GM21576 (cell line): ENCODE measurements at regions not wholly inside any gene's neighbourhood (a gene's known extent, or its start where the extent isn't known, plus 50 kb on each side); places are given as distances from the start of the nearest gene placed in this dataset.
A peak's percentile ranks its signal among the peaks of the same experiment; 100 is the strongest.

Experiments
- ATAC-seq: cut with Tn5 transposase; IDR thresholded peaks from one replicate; pipeline ENCODE4 v1.9.1; 2021; ENCODE audit warnings: mild to moderate bottlenecking, moderate library complexity; ENCODE audit not compliant: unreplicated experiment

DNA sequence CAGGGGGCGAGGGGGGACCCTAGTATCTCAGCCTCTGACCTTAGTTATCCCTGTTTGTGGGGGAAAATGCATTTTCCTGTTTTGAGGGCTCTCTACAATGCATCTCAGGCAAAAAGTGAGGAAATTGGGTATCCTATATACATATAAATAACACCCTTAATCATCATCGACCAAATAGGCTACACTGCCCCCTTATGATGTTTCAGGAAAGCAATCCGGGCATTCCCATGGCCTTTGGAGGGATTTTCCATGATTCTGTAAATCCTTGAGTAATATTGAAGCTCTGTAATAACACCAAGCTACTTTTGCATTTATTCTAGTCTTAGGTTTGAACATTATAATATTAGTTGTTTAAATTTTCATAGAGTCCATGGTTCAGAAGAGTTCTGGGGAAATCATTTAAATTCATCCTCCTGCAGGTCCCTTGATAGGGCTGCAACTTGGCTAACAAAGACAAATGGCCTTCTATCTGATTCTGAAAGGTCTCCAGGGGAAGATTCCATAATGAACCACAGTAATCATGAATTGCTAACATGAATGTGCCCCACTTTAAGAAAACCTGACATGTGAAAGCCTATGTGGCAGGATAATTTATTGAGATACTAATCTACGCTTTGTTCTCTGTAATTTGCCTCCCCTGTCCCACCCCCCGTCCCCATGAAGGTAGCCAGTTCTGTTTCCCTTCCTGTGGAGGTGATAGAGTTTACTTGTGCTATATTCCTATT, 91.5 kb upstream of the SCOC start:
- ATAC-seq, result no peak

DNA sequence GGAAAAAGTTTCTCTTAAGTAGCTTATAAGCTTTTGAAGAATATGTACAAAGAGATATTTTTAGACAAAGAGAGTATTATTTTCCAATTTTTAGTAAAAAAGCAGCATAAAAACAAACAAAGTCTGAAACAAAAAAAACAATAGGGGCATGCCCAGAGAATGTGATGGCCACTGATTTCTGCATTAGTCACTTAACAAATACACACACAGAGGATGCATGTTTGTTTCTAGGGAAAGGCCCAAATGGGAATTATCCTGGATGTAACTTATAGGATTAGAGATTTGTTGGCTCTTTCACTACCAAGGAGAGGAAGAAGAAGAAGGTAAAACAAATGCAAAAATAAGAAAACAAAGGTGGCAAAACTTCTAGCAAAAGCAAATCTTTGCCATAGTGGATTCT, 95.9 kb upstream of the SCOC start:
- ATAC-seq, result no peak

DNA sequence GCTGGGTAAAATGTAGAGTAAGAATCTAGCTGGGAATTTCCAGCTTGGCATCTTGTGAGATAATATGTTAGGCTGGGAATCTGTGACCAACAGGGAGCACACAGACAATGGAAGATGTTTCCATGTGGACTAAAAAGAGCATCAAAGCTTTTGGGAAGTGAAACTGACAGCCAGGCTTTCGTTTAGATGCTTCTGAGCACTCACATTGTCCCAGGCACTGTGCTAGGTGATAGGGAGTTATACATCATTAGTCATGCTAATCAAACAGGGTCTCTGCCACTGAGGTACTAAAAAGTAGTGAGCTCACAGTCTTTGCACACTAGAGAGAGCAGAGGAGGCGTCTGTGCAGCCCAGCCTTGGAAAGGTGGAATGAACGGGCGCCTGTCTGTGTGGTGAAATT, 101.9 kb upstream of the SCOC start:
- no peak for ATAC-seq

DNA sequence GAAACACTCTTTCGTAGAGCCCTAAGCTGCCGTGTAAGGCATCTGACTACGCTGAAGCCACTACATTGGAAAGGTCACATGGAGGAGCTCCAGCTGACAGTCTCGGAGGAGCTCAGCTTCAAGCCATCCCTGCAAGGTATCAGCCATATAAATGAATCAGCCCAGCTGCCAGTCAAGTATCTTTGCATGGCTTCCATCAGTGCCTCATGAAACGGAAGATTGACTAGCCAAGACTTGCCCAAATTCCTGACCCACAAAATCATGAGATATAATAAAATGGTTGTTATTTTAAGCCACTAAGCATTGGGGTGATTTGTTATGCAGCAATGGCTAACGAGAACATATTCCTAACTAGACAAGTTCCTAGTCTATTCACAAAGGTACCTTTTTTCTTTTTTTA, 104.1 kb upstream of the SCOC start:
- no peak for ATAC-seq

DNA sequence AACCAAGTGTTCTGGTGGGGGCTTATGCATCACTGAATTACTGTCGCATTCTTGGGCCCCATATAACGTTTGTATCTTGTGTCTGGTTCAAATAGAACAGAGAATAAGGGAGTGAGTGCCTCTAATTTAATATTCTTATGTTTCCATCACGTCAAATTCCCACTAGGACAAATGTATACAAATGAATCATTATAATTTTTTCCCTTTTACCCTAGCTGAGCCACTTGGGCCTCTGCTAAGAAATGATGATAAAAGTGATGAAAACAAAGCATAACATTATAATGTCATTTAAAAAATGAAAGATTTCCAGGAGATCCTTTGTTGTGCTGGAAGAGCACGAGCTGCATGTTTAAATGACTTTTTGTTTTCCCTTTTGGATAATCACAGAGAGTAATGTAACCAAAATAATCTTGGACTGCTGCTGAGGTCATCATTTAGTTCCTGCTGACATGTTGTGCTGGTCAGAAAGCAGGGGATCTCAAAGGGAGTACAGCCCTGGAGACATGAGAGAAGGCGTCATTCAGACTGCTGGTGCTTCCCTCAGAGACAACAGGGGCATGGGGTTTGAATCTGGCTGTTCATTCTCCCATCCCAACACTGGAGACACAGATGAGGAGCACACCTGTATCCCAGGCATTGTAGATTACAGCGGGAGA, 105.1 kb upstream of the SCOC start:
- no peak for ATAC-seq

DNA sequence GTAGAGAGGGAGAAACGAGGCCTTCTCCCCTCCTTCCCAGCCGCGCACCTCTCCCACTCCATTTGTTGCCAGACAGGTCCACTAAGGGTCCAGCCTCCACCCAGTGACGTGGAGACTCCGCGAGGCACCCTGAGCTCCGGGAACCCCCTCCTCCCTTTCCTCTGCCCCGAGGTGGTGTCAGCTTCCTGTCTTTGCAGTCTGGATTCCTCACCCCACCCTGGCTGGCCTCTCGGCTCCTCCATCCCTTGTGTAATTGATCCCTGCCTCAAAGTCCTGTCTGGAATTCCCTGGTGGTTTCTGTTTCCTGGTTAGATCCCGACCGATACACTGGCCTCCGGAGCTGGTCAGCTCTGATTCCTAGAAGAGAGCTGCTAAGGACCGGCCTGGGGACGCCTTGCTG, 105.9 kb upstream of the SCOC start:
- no peak for ATAC-seq

DNA sequence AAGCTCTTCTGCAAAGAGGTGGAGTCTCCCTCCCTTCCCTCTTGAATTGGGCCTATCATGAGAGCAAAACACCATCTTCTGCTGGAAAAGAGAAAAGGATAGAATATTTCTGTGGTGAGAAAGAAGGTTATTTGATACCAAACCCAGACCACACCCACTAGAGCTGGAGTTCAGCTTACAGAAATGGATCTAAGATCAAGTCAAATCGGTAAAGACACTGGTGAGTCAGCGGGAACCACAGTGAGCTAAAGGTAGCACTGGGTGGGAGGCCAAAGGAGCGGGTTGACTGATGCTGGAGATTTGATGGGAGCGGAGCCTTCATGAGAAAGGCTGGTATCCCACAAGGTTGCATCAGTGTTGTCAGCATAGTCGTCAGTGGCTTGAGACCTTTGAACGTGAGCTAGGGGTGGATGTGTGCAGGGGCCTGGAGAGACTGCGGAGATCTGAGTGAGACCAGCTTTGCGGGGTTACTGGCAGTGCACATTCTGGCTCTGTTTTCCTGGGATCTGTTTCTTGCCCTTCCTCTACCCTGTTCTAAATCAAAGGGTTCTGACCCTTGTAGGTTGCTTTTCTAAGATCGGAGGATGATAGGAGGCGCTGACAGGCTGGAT, 106.4 kb upstream of the SCOC start:
- ATAC-seq, result no peak

DNA sequence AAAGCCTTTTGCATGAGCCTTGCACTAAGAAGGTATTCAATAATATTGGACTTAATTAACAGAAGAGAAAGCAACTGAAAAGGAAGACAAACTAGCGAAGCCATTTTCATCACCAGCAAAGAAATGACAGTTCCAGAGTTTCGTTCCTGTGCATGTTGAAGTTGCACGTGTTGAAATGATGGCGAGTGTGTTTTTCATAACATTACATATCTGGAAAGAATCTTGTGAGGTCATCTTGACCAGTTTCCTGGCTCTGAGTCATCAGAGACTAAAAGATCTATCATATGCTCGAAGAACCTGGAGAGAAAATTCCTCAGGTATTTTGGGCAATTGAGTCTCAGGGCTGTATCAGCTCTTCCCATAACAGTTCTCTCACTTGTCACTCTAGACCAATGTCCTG, 106.2 kb upstream of the MAML3 start:
- ATAC-seq, result no peak

DNA sequence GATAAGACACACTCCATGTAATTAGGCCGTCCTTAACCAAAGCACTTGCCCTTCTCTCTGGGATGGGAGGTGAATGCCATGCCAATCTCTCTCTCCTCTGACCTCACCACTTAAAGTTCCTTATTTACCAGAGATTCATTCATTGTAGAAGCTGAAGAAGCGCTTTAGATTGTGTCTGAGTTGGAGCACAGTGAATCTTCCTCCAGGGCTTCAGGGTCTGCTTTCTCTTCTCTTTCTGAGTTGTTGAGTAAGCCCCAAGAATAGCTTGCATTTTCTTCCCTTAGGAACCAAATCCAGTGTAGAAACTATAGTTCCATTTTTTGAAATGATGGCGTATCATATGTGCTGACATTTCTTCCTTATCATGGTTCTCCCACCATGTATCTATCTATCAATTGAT, 104.5 kb upstream of the MAML3 start:
- ATAC-seq, result no peak

DNA sequence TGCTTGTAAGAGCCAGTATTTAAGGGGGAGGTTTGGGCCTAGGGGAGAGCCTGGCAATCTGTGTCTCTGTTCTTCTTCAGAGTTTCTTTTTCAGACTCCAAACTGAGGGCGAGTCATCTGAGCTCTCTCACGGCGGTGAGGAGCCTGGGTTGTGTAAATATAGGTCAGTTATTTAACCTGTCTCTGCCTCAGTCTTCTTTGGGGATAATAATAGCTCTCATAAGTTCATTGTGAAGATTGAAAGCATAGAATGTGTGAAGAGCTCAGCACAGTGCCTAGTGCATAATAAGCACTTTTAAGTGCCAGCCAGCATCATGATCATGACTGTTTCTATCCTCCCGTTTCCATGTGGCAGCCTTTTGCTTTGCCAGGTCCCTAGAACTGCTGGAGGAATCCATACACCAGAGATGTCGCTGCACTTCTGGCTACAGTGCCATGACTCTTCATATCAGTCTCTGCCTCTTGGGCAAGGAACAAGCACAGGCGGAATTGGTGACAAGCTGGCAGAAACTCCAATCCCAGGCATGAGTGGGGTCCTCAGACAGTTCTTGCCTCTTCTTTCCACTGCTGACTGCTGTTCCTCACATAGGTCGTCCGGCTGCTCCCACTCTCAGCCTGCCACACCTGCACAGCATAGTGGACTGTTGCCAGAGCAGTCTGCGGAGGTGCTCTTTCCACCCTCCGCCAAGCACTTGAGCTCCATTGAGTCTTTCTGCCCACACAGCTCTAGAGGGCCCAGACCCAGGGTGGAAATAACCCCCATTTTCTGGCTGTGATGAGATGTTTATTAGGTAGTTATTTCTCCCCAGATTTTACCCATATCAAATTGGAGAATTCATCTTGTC, 103.7 kb upstream of the MAML3 start:
- ATAC-seq, result no peak

DNA sequence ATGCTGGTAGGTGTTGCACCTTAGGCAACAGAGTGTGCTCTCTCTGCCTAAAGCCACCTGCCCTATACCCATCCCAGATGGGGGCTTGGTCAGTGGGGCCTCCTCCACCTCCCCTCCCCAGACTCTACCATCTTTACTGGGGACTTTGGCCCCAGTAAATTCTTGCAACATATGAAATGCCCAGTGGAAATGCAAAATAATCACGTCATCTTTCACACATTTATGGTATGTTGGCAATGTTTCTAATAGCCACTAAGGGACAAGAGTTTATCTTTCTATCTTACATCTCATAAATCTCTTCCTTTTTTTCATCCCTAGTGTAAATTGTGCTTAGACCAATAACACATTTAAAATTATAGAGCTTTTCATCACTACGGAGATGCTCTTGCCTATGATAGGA, 103.0 kb upstream of the MAML3 start:
- ATAC-seq, result no peak

DNA sequence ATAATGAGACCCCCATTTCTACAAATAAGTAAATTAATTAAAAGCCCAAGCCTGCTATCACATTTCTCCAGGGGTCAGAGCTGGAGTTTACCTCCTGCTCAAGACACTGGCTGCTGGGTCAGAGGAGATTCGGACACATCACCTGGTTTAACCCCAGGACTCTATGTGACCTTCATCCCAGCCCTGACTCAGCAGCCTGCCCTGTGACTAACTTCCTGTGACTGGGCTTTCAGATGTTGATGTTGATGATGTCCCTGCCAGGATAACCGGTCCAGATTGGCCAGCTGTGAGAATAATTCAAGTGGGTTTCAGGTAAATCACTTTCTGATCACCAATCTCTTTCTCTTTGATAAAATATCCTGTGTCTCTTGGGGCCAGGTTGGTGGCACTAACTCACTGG, 102.4 kb upstream of the MAML3 start:
- ATAC-seq, result no peak

DNA sequence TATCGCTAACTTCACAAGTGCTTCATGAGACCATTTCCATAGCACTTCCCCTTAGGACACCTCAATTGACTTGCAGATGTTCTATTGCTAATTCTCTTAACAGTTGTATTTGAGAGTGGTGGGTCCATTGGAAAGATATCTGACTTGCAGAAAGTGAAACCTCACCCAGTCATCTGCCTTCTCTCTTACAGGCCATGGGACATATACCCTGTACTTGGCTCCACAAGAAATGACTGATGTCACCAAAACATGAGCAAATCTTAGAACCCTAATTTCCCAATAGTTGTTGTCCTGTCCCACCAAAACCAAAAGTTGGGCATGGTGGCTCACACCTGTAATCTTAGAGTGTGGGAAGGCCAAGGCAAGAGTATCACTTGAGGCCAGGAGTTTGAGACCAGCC, 101.9 kb upstream of the MAML3 start:
- ATAC-seq, result no peak

DNA sequence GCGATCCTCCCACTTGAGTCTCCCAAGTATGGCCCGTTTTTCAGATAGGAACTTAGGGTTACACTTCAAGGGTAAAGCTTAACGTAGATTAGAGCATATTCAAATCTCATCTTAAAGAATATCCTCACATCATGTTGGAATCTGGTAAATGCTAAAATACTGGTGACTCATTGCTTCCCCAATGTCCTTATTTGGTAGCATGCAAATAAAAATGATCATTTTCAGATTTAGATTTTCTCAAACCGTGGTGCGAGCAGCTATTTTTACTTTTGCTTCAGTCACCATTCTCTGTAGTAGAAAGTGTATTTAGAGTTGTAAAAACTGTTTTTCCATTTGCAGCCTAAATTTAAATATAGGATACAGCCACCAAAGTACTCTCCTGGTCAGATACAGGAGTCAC, 101.5 kb upstream of the MAML3 start:
- ATAC-seq, result no peak

DNA sequence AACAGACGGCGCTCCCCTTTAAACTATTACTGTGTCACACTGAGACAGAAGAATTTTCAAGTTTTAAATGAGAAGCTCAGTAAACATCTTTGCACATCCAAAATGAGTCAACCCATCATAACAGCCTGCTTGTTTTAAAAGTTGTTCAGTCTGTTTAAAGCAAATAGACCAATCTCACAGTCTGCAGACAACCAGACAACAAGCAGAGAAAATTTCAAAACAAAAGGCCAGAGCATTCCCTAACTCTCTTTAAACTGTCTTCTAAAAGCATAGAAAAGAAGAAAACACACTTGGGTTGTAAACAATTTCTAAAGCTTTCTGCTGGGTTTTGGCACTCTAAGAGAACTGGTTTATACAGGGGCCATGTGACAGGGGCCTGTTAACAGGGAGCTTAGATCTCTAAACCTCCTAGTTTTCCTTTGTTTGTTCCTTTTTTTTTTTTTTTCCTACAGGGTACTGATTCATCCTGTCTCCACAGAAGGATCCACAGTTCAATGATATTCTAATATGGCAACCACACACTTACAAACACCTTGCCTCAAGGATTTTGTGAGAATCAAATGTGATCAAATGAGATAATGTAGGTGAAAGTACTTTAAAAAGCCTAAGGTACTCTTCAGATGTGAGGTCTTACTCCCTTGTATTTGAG, 100.8 kb upstream of the MAML3 start:
- ATAC-seq, result no peak

DNA sequence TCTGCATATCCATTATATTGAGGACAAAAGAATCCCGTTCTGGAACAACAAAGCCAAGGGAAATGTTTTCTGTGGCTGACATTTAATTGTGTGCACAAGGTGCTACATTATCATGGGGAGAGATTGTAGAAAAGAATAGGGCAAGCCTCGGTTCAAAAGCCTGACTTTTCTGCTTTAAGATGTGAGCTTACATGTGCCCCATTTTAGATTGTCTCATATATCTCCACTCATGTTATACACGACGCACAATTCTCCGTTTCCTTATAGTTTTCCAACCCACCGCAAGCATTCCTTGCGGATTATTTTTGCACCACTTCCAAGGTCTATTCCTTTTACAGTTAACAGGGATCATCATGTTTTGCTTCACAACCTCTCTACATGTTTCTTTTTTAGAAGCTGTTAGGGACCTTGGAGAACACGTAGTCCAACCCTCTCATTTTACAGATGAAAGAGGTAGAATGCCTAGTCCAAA, 99.6 kb upstream of the MAML3 start:
- no peak for ATAC-seq

DNA sequence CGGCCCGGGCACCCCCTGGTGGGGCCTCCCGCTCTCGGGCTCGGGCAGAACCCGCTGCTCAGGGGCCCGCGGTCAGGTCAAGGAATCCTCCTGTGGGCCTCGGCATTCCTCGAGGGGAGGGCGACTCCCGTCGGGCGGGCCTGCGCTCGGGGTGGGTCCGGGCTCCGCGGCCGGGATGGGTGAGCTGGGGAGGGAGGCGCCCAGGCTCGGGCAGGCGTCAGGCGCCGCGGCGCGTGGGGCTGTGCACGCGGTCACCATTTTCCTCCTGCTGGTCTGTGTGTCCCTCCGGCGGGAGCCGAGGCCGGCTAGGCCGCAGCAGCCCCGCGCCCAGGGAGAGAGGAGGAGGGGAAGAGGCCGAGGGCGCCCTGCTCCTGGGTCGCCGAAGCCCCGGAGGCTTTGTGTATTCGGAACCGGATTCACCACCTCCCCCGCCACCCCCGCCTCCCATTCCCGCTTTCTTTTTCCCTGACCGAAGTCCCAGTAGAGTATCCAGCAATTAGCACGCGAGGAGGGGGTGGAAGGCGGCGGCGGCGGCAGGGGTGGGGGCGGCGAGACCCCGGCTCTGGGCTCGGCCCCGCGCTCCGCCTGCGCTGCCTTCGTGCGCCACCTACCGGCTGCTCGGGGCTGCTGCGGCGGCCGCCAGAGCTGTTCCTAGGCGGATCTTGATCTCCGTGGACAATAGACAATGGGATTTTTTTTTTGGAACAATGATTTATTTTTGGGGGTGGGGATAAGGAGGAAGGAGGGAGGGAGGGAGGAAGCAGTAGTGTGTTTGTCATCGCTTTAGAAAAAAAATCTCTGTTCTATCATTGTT, 99.0 kb upstream of the MAML3 start:
- ATAC-seq, result peak; percentile 49

DNA sequence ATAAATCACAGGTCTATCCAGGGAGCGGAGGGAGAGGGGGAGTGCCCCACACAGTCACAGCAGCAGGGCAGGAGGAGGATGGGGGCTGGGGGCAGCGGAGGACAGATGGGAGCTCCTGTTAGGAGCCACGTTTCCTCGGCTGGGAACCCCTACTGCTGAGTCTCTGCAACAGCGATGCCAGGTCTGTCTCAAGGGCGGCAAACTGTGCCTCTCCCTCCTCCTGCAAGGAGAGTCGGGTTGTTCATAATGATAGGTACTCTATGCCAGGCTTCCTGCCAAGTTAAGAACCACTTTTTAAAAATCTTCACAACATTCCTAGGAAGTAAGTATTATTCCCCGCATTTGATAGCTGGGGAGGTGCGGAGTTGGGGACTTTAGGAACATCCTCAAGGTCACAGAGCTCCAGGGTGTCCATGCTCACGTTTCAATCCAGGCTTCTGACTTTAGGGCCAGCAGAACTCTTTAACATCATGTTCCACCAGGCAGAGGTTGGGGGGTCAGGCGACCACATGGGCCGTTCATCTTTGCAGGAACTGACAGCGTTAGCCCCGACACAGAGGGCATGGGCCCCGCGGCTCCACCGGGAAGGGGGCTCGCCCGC, 98.3 kb upstream of the MAML3 start:
- no peak for ATAC-seq

DNA sequence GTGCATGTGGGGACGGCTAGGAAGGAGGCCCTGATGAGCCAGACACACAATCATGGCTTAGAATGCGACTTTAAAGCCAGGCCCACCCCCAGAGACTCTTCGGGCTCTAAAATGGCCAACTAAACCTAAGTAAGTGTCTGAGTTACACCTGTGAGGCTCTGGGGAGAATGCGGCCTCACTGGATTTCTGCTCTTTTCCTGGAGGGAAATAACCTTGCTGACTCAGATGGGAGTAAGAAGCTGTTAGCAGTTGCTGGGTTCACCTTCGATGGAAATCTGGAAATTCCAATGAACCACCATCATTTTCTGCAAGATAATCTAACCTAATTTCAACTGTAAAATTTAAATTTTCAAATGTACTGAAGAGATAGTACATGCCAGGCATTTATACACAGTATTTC, 97.6 kb upstream of the MAML3 start:
- no peak for ATAC-seq
